HG02642 (cell line): ENCODE measurements at regions not wholly inside any gene's neighbourhood (a gene's known extent, or its start where the extent isn't known, plus 50 kb on each side); places are given as distances from the start of the nearest gene placed in this dataset.

Experiments used
- ATAC-seq: cut with Tn5 transposase; IDR thresholded peaks from one replicate; pipeline ENCODE4 v1.9.1; 2021; ENCODE audit warnings: mild to moderate bottlenecking; ENCODE audit not compliant: unreplicated experiment, poor library complexity

GRCh38 chr2:120677696-120678247 is 57.9 kb upstream of the GLI2 start:
- no peak for ATAC-seq

GRCh38 chr2:120678251-120678650 is 57.4 kb upstream of the GLI2 start:
- ATAC-seq, result no peak

- ATAC-seq, result no peak
Measured at GRCh38 chr2:120678926-120679325, 56.7 kb upstream of the GLI2 start.

- ATAC-seq, result no peak
Measured at GRCh38 chr2:120679526-120679925, 56.1 kb upstream of the GLI2 start.

- ATAC-seq, result peak; percentile 48
Measured at GRCh38 chr2:120680136-120680761, 55.4 kb upstream of the GLI2 start.

GRCh38 chr2:120681181-120681580 is 54.5 kb upstream of the GLI2 start:
- ATAC-seq, result no peak

GRCh38 chr2:120681696-120682288 is 53.9 kb upstream of the GLI2 start:
- no peak for ATAC-seq

GRCh38 chr2:120682654-120683053 is 53.0 kb upstream of the GLI2 start:
- no peak for ATAC-seq

- ATAC-seq, result no peak
Measured at GRCh38 chr2:120683081-120683480, 52.6 kb upstream of the GLI2 start.

GRCh38 chr2:120683701-120684100 is 52.0 kb upstream of the GLI2 start:
- no peak for ATAC-seq

GRCh38 chr2:120684289-120685065 is 51.2 kb upstream of the GLI2 start:
- ATAC-seq, result no peak

- ATAC-seq, result no peak
Measured at GRCh38 chr2:120685066-120685973, 50.3 kb upstream of the GLI2 start.
